ENCODE measurements at regions not wholly inside any gene's neighbourhood (a gene's known extent, or its start where the extent isn't known, plus 50 kb on each side); places are given as distances from the start of the nearest gene placed in this dataset.

DNA sequence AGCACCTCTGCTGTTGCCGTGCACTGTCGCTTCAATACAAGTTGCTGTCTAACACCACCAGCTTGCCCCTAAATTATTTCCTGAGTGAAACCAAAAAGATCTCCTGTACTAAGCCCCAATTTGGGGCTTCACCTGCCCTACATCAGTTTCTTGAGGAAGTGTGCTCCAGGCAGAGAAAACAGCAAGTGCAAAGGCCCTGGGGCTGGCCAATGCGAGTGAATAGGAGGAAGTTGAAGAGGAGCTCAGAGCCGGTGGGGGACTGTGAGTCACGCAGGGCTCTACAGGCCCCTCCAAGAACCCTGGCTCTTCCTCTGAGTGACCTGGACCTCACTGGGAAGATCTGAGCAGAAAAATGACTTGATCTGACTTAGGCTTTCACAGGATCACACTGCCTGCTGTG lies 117.2 kb downstream of the IPO8 start:
- H3K27me3 ChIP-seq: no peaks in the 10 kb centered on the region
- no peak for TF ChIP-seq CTCF (IDR thresholded peaks at IDR 0.05)
- no peak for TF ChIP-seq POLR2AphosphoS5 (IDR thresholded peaks at IDR 0.05)
- TF ChIP-seq POLR2A (IDR thresholded peaks at IDR 0.05): no peak
- no peak for DNase-seq (ENCODE audit: low spot score in 2 of 2)
- no peaks in the 10 kb centered on the region for H3K36me3 ChIP-seq
- no peaks in the 10 kb centered on the region for H3K9me3 ChIP-seq
- no peak overlapping the region for H3K4me3 ChIP-seq
- no peak overlapping the region for H3K27ac ChIP-seq
- intact Hi-C loops (cut with DNase I; ENCODE audit: low total_unique reads): no loop called here
- H3K4me1 ChIP-seq: no peaks in the 10 kb centered on the region

DNA sequence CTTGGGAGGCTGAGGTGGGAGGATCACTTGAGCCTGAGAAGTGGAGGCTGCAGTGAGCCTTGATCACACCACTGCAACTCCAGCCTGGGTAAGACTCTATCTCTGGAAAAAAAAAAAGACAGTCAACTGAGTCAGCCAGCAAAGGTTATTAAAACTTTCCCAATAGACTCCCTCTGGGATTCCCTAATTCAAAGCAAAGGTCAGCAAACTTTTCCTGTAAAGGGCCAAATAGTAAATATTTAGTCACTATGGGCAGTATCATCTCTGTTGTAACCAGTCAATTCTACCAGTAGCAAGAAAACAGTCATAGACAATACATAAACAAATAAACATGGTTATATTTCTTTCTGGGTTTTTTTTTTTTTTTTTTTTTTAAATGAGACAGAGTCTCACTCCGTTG lies 122.5 kb downstream of the IPO8 start:
- Histone ChIP-seq H3K27me3 (no peaks in the 10 kb centered on the region), H3K36me3 (no peaks in the 10 kb centered on the region), H3K9me3 (no peaks in the 10 kb centered on the region), H3K4me3 (no peak overlapping the region), H3K4me1 (no peaks in the 10 kb centered on the region), H3K27ac (no peak overlapping the region)
- no peak for TF ChIP-seq CTCF (IDR thresholded peaks at IDR 0.05)
- no peak for DNase-seq (ENCODE audit: low spot score in 2 of 2)
- intact Hi-C loops (cut with DNase I; ENCODE audit: low total_unique reads): no loop called here

- TF ChIP-seq POLR2AphosphoS5 (IDR thresholded peaks at IDR 0.05) (no peak), POLR2A (IDR thresholded peaks at IDR 0.05) (no peak), CTCF (IDR thresholded peaks at IDR 0.05) (no peak)
- Histone ChIP-seq H3K9me3 (peaks cover 0 to 6% of the 10 kb centered on the region in 2 donors), H3K27me3 (no peaks in the 10 kb centered on the region), H3K4me1 (no peaks in the 10 kb centered on the region), H3K27ac (no peak overlapping the region), H3K4me3 (no peak overlapping the region), H3K36me3 (no peaks in the 10 kb centered on the region)
- DNase-seq (ENCODE audit: low spot score in 2 of 2): no peak
- intact Hi-C loops (cut with DNase I; ENCODE audit: low total_unique reads): no loop called here
Observed at GRCh38 chr12:30570211-30570890, 125.3 kb downstream of the IPO8 start.

DNA sequence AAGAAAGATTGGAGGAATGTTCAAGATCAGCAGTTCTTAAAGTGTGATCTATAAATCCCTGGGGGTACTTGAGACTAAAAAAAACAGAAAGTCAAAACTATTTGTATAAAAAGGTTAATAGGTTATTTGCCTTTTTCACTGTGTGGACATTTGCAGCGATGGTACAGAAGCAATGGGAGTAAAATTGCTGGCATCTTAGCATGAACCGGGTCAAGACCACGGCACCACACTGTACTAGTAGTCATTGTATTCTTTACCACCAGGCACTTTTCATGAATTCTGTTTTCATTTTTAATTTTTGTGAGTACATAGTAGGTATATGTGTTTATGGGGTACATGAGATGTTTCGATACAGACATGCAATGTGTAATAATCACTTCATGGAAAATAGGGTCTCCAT lies 126.2 kb downstream of the IPO8 start:
- H3K4me1 ChIP-seq: no peaks in the 10 kb centered on the region
- intact Hi-C loops (cut with DNase I; ENCODE audit: low total_unique reads): no loop called here
- DNase-seq (ENCODE audit: low spot score in 2 of 2): no peak
- no peaks in the 10 kb centered on the region for H3K36me3 ChIP-seq
- no peak overlapping the region for H3K27ac ChIP-seq
- TF ChIP-seq POLR2A (IDR thresholded peaks at IDR 0.05) (no peak), CTCF (IDR thresholded peaks at IDR 0.05) (no peak)
- no peaks in the 10 kb centered on the region for H3K27me3 ChIP-seq
- H3K9me3 ChIP-seq: peaks cover 0 to 6% of the 10 kb centered on the region in 2 donors
- no peak overlapping the region for H3K4me3 ChIP-seq

- Histone ChIP-seq H3K27ac (no peak overlapping the region), H3K36me3 (no peaks in the 10 kb centered on the region), H3K4me1 (no peaks in the 10 kb centered on the region), H3K4me3 (no peak overlapping the region), H3K9me3 (peaks cover 0 to 6% of the 10 kb centered on the region in 2 donors), H3K27me3 (no peaks in the 10 kb centered on the region)
- no peak for DNase-seq (ENCODE audit: low spot score in 2 of 2)
- TF ChIP-seq POLR2AphosphoS5 (IDR thresholded peaks at IDR 0.05) (no peak), POLR2A (IDR thresholded peaks at IDR 0.05) (no peak), CTCF (IDR thresholded peaks at IDR 0.05) (no peak)
- intact Hi-C loops (cut with DNase I; ENCODE audit: low total_unique reads): no loop called here
Observed at GRCh38 chr12:30568453-30568852, 127.2 kb downstream of the IPO8 start.

Data from breast epithelium (tissue), 4 donors.